Natural killer cell (primary cell): ENCODE measurements at regions not wholly inside any gene's neighbourhood (a gene's known extent, or its start where the extent isn't known, plus 50 kb on each side); places are given as distances from the start of the nearest gene placed in this dataset.

Experiments
- ATAC-seq, 3 donors: fragments of 150-1000 bp in 2 of 3; fragments of 200-7000 bp in 1 of 3; cut with Tn5 transposase; 1 replicate in 1 of 3; 2 replicates in 2 of 3; pipeline ENCODE4 v1.10.0; 2021; ENCODE audit warnings: mild to moderate bottlenecking in 2 of 3, moderate library complexity in 2 of 3
- DNase-seq, 2 donors: peaks; one replicate each; pipeline versions ENCODE4 v3.0.0 to v3.0.0-alpha.2; 2013 to 2021; ENCODE audit warnings: mixed read lengths in 1 of 2
- H3K27ac ChIP-seq: one replicate; pipeline ENCODE4 v1.5.1; 2013; ENCODE audit warnings: mild to moderate bottlenecking, low read length
- H3K27me3 ChIP-seq: one replicate; pipeline ENCODE4 v1.6.1; 2013; ENCODE audit warnings: low read length; ENCODE audit not compliant: control insufficient read depth, insufficient read depth
- H3K36me3 ChIP-seq: one replicate; pipeline ENCODE4 v1.6.1; 2013; ENCODE audit warnings: low read length; ENCODE audit not compliant: control insufficient read depth, insufficient read depth
- H3K4me1 ChIP-seq: one replicate; pipeline ENCODE4 v1.6.1; 2013; ENCODE audit warnings: low read length; ENCODE audit not compliant: control insufficient read depth, insufficient read depth
- H3K4me3 ChIP-seq: one replicate; pipeline ENCODE4 v1.5.1; 2013; ENCODE audit warnings: low read length
- H3K9me3 ChIP-seq: one replicate; pipeline ENCODE4 v1.6.1; 2013; ENCODE audit warnings: low read length; ENCODE audit not compliant: control insufficient read depth, insufficient read depth
- H3K27ac Mint-ChIP-seq, 2 donors: one replicate each; pipeline ENCODE4 v1.8.0; 2022; ENCODE audit warnings: mild to moderate bottlenecking in 2 of 2, mixed read lengths in 2 of 2, moderate library complexity in 1 of 2
- H3K27me3 Mint-ChIP-seq, 2 donors: one replicate each; pipeline ENCODE4 v1.8.0; 2022; ENCODE audit warnings: low read depth in 2 of 2, mixed read lengths in 2 of 2
- H3K36me3 Mint-ChIP-seq: one replicate; pipeline ENCODE4 v1.8.0; 2022; ENCODE audit warnings: mixed read lengths
- H3K4me1 Mint-ChIP-seq, 2 donors: one replicate each; pipeline ENCODE4 v1.8.0; 2022; ENCODE audit warnings: mixed read lengths in 2 of 2
- H3K4me3 Mint-ChIP-seq: one replicate; pipeline ENCODE4 v1.8.0; 2022; ENCODE audit warnings: mild to moderate bottlenecking, moderate library complexity, mixed read lengths
- H3K9me3 Mint-ChIP-seq, 2 donors: one replicate each; pipeline ENCODE4 v1.8.0; 2022; ENCODE audit warnings: mixed read lengths in 2 of 2
- WGBS: methylation state at CpG from one replicate; pipeline ENCODE4 v1.1.7; 2013; ENCODE audit warnings: missing lambda C conversion rate; ENCODE audit not compliant: insufficient coverage; 5-methylcytosine and 5-hydroxymethylcytosine counted together
- intact Hi-C: fragments of 100-400 bp; cut with micrococcal nuclease; formaldehyde crosslinking; loops from one replicate; pipeline ENCODE4 v1.14.2; 2022
- TF ChIP-seq, protein P1 (sequence below): fragments of 200-600 bp; IDR thresholded peaks from one replicate; pipeline ENCODE4 v1.8.0; 2022; ENCODE audit warnings: antibody characterized with exemption

DNA sequence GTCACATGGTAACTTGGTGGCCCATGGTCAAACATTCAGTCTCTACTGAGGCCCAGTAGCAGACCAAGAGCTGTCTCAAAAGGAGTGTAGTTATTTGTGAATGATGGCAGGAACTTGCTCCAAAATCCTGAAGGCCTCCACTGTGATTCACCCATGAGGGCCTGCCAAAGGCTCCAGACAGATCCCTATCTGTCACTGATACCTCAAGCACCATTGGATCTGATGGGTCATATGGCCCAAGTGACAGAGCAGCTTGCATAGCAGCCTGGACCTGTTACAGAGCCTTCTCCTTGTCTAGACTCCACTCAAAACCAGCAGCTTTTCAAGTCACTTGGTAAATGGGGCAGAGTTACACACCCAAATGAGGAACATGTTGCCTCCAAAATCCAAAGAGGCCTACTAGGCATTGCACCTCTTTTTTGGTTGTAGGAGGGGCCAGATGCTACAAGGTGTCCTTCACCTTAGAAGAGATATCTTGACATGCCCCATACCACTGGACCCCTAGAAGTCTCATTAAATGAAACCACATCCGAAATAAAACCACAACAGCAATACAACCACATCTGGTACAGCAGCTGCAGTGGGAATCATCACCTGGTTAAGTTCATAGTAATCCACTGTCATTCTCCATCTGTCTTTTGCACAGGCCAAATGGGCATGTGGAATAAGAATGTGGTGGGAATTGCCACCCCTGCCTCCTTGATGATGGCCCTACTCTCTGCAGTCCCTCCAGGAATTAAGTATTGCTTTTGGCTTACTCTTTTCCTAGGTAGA, 150.4 kb upstream of the MAX start:
- Mint-ChIP-seq H3K36me3 (no peaks in the 10 kb centered on the region), H3K4me3 (no peak overlapping the region), H3K9me3 (no peaks in the 10 kb centered on the region), H3K27ac (no peak overlapping the region), H3K27me3 (peaks cover 0 to 5% of the 10 kb centered on the region in 2 donors), H3K4me1 (no peaks in the 10 kb centered on the region)
- Histone ChIP-seq H3K36me3 (no peaks in the 10 kb centered on the region), H3K4me3 (no peak overlapping the region), H3K4me1 (no peaks in the 10 kb centered on the region), H3K27me3 (no peaks in the 10 kb centered on the region), H3K9me3 (no peaks in the 10 kb centered on the region), H3K27ac (no peak overlapping the region)
- intact Hi-C loops, result no loop called here
- DNase-seq, result no peak
- WGBS, result 92% methylated on average over 1 of the region's 1 CpG
- TF ChIP-seq, protein P1, sequence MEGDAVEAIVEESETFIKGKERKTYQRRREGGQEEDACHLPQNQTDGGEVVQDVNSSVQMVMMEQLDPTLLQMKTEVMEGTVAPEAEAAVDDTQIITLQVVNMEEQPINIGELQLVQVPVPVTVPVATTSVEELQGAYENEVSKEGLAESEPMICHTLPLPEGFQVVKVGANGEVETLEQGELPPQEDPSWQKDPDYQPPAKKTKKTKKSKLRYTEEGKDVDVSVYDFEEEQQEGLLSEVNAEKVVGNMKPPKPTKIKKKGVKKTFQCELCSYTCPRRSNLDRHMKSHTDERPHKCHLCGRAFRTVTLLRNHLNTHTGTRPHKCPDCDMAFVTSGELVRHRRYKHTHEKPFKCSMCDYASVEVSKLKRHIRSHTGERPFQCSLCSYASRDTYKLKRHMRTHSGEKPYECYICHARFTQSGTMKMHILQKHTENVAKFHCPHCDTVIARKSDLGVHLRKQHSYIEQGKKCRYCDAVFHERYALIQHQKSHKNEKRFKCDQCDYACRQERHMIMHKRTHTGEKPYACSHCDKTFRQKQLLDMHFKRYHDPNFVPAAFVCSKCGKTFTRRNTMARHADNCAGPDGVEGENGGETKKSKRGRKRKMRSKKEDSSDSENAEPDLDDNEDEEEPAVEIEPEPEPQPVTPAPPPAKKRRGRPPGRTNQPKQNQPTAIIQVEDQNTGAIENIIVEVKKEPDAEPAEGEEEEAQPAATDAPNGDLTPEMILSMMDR, result no peak
- ATAC-seq, result no peak

DNA sequence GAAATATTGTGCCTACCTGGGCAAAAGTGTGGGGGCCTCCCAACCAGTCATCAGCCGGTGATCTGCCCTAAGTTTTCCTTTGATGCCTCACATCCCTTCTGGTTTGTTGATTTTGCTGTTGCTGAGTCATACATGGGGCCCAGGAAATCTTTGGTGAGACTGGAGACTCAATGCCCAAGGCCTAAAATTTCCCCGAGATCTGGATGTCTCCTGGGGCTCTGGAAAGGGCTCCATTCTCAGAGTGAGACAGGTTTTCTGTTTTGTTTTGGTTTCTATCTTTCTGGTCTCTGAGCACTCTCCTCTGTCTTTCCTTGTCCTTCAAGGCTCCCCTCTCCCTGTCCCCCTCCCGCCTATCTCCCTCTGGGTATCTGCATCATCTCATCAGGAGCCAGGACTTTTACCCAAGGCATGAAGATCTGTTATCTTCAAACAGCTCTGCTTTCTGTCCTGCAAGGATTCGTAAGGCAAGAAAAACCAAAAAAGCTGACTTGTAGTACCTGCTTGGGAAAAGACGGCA, 152.8 kb upstream of the MAX start:
- no peak overlapping the region for H3K27ac ChIP-seq
- ATAC-seq, result no peak
- H3K36me3 ChIP-seq, result no peaks in the 10 kb centered on the region
- no peaks in the 10 kb centered on the region for H3K36me3 Mint-ChIP-seq
- no peak overlapping the region for H3K4me3 ChIP-seq
- no peaks in the 10 kb centered on the region for H3K9me3 ChIP-seq
- TF ChIP-seq, protein P1, result no peak
- H3K4me3 Mint-ChIP-seq, result no peak overlapping the region
- H3K4me1 ChIP-seq, result no peaks in the 10 kb centered on the region
- DNase-seq, result no peak
- H3K9me3 Mint-ChIP-seq, result peaks cover 0 to 2% of the 10 kb centered on the region in 2 donors
- 94% methylated on average over 5 of the region's 5 CpGs for WGBS
- peaks cover under 1 to 6% of the 10 kb centered on the region in 2 donors for H3K27me3 Mint-ChIP-seq
- H3K4me1 Mint-ChIP-seq, result no peaks in the 10 kb centered on the region
- no peak overlapping the region for H3K27ac Mint-ChIP-seq
- intact Hi-C loops, result no loop called here
- H3K27me3 ChIP-seq, result no peaks in the 10 kb centered on the region

DNA sequence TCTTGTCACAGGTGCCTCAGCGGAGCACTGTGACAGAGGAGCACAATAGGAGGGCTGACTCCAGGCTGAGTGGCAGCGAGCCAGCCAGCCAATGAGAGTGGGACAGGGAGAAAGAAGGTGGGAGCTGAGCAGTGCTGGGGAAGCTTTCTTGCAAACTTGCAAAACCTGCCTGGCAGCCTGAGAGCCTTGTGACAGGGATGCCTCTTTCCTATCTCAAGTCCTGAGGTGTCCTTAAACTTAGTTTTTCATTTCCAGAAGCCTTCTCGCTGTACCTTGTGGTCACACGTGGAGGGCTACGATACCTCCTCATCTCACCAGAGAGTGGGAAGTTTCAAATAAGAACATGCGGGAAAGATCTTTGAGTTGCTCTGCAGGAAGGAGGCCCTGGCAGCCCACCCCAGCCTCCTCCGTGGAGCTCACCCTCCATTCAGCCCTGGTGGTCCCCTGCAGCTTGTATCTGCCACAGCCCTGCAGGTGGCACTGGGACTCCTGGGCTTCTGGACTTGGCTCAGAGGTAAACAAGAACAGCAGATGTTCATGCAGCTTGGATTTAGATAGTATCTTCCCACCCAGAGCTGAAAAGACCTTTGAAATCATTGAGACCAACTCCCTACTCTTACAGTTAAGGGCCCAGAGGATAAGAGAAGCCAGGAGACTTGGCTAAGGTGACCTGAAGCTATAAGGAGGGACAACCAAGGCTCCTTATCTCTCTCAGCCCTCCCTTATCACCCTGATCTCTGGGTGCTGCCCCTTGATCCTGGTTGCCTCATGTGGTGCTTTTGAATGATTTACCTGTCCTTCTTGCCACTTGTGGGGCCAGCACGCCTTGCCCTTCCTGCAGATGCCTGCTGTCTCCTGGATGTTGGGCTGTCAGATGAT, 153.5 kb upstream of the MAX start:
- H3K27me3 ChIP-seq, result no peaks in the 10 kb centered on the region
- 68% methylated on average over 8 of the region's 8 CpGs for WGBS
- Mint-ChIP-seq H3K4me3 (no peak overlapping the region), H3K4me1 (no peaks in the 10 kb centered on the region), H3K27ac (no peak overlapping the region), H3K27me3 (peaks cover 6 to 8% of the 10 kb centered on the region in 2 donors), H3K36me3 (no peaks in the 10 kb centered on the region), H3K9me3 (peaks cover 0 to 2% of the 10 kb centered on the region in 2 donors)
- H3K9me3 ChIP-seq, result no peaks in the 10 kb centered on the region
- no peaks in the 10 kb centered on the region for H3K36me3 ChIP-seq
- DNase-seq, result peak in 1 of 2 donors; percentile 24
- no peak for ATAC-seq
- intact Hi-C loops, result no loop called here
- no peaks in the 10 kb centered on the region for H3K4me1 ChIP-seq
- H3K27ac ChIP-seq, result no peak overlapping the region
- H3K4me3 ChIP-seq, result no peak overlapping the region
- TF ChIP-seq, protein P1, result no peak
